ENCODE measurements at regions not wholly inside any gene's neighbourhood (a gene's known extent, or its start where the extent isn't known, plus 50 kb on each side); places are given as distances from the start of the nearest gene placed in this dataset.

- TF ChIP-seq CTCF (IDR thresholded peaks at IDR 0.05) (no peak), POLR2AphosphoS5 (IDR thresholded peaks at IDR 0.05; ENCODE audit: insufficient read depth in 1 of 2, low read depth in 1 of 2) (no peak), POLR2A (IDR thresholded peaks at IDR 0.05) (no peak)
These were observed 84.9 kb downstream of the TMEM114 start for GRCh38 chr16:8505327-8505991.

Measured in vagina (tissue), 2 donors.